A549 (cell line): ENCODE measurements at regions not wholly inside any gene's neighbourhood (a gene's known extent, or its start where the extent isn't known, plus 50 kb on each side); places are given as distances from the start of the nearest gene placed in this dataset.
"Not testable (repeated sequence)": the region's sequence is repeated elsewhere in the genome, so short reads cannot be mapped to it uniquely, and the experiment has no call there.

Experiments used
- JUN ChIP-seq, 2 experiments: fragments of >200 bp; sonication (Bioruptor Twin); formaldehyde crosslinking; IDR thresholded peaks; 2 replicates in 1 of 2; 3 replicates in 1 of 2; pipeline ENCODE4 v1.6.1; 2016 to 2017
- JUNB ChIP-seq: fragments of >200 bp; sonication (Bioruptor Twin); formaldehyde crosslinking; IDR thresholded peaks from 2 replicates; pipeline ENCODE4 v1.6.1; 2016
- NPAS2 ChIP-seq: fragments of 250-450 bp; sonication (Bioruptor Pico); IDR thresholded peaks from 2 replicates; pipeline ENCODE4 v1.8.0; 2022; ENCODE audit warnings: mild to moderate bottlenecking, moderate library complexity, borderline replicate concordance
- POLR2A ChIP-seq: IDR thresholded peaks from 2 replicates; pipeline ENCODE4 v1.6.1; 2012; ENCODE audit warnings: mild to moderate bottlenecking, low read length
- RAD21 ChIP-seq, 2 experiments: fragments of >200 bp in 1 of 2; sonication (Bioruptor Twin) in 1 of 2; formaldehyde crosslinking in 1 of 2; IDR thresholded peaks in 1 of 2; conservative IDR thresholded peaks in 1 of 2; 2 replicates in 1 of 2; 3 replicates in 1 of 2; pipeline ENCODE4 v1.6.1; 2012 to 2018; ENCODE audit warnings: inconsistent platforms in 1 of 2
- RFX5 ChIP-seq: fragments of 450-650 bp; IDR thresholded peaks from 2 replicates; pipeline ENCODE4 v1.7.1; 2014; ENCODE audit warnings: antibody characterized with exemption, mild to moderate bottlenecking, moderate library complexity
- RNF2 ChIP-seq: fragments of 200-600 bp; sonication (generic); IDR thresholded peaks from 2 replicates; pipeline ENCODE4 v1.6.1; 2016; ENCODE audit warnings: low read depth, mild to moderate bottlenecking, antibody characterized with exemption, moderate library complexity, borderline replicate concordance
- SREBF2 ChIP-seq: fragments of 450-650 bp; IDR thresholded peaks from 2 replicates; pipeline ENCODE4 v1.6.1; 2014; ENCODE audit warnings: mild to moderate bottlenecking, moderate library complexity
- TF ChIP-seq, protein P1 (sequence below): fragments of >200 bp; sonication (Bioruptor Twin); formaldehyde crosslinking; IDR thresholded peaks from 3 replicates; pipeline ENCODE4 v1.5.1; 2016
- TF ChIP-seq, protein P2 (sequence below): IDR thresholded peaks from 2 replicates; pipeline ENCODE4 v1.6.1; 2012; ENCODE audit warnings: low read depth, borderline replicate concordance
- TF ChIP-seq, protein P3 (sequence below): fragments of 450-650 bp; IDR thresholded peaks from 2 replicates; pipeline ENCODE4 v1.6.1; 2014; ENCODE audit warnings: antibody characterized with exemption
- TF ChIP-seq, protein P4 (sequence below): IDR thresholded peaks from 2 replicates; pipeline ENCODE4 v1.6.1; 2012

- not testable (repeated sequence) for TF ChIP-seq JUNB; JUN (IDR thresholded peaks at IDR 0.05); NPAS2; RAD21 (conservative IDR thresholded peaks at IDR 0.05 in 1 of 2, IDR thresholded peaks at IDR 0.05 in 1 of 2); SREBF2; RFX5; RNF2; POLR2A
- TF ChIP-seq, protein P1, sequence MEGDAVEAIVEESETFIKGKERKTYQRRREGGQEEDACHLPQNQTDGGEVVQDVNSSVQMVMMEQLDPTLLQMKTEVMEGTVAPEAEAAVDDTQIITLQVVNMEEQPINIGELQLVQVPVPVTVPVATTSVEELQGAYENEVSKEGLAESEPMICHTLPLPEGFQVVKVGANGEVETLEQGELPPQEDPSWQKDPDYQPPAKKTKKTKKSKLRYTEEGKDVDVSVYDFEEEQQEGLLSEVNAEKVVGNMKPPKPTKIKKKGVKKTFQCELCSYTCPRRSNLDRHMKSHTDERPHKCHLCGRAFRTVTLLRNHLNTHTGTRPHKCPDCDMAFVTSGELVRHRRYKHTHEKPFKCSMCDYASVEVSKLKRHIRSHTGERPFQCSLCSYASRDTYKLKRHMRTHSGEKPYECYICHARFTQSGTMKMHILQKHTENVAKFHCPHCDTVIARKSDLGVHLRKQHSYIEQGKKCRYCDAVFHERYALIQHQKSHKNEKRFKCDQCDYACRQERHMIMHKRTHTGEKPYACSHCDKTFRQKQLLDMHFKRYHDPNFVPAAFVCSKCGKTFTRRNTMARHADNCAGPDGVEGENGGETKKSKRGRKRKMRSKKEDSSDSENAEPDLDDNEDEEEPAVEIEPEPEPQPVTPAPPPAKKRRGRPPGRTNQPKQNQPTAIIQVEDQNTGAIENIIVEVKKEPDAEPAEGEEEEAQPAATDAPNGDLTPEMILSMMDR = not testable (repeated sequence)
- TF ChIP-seq, protein P2, sequence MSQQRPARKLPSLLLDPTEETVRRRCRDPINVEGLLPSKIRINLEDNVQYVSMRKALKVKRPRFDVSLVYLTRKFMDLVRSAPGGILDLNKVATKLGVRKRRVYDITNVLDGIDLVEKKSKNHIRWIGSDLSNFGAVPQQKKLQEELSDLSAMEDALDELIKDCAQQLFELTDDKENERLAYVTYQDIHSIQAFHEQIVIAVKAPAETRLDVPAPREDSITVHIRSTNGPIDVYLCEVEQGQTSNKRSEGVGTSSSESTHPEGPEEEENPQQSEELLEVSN = not testable (repeated sequence)
- TF ChIP-seq, protein P3, sequence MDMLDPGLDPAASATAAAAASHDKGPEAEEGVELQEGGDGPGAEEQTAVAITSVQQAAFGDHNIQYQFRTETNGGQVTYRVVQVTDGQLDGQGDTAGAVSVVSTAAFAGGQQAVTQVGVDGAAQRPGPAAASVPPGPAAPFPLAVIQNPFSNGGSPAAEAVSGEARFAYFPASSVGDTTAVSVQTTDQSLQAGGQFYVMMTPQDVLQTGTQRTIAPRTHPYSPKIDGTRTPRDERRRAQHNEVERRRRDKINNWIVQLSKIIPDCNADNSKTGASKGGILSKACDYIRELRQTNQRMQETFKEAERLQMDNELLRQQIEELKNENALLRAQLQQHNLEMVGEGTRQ = not testable (repeated sequence)
- TF ChIP-seq, protein P4, sequence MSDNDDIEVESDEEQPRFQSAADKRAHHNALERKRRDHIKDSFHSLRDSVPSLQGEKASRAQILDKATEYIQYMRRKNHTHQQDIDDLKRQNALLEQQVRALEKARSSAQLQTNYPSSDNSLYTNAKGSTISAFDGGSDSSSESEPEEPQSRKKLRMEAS = not testable (repeated sequence)
Measured at GRCh38 chr9:38875616-38876015, 155.7 kb upstream of the FAM240B start.
